GM21723 (cell line): ENCODE measurements at regions not wholly inside any gene's neighbourhood (a gene's known extent, or its start where the extent isn't known, plus 50 kb on each side); places are given as distances from the start of the nearest gene placed in this dataset.
"Not testable (repeated sequence)": the region's sequence is repeated elsewhere in the genome, so short reads cannot be mapped to it uniquely, and the experiment has no call there.

ENCODE experiments used
- ATAC-seq: cut with Tn5 transposase; IDR thresholded peaks from one replicate; pipeline ENCODE4 v1.9.1; 2021; ENCODE audit warnings: mild to moderate bottlenecking, moderate library complexity; ENCODE audit not compliant: unreplicated experiment

DNA sequence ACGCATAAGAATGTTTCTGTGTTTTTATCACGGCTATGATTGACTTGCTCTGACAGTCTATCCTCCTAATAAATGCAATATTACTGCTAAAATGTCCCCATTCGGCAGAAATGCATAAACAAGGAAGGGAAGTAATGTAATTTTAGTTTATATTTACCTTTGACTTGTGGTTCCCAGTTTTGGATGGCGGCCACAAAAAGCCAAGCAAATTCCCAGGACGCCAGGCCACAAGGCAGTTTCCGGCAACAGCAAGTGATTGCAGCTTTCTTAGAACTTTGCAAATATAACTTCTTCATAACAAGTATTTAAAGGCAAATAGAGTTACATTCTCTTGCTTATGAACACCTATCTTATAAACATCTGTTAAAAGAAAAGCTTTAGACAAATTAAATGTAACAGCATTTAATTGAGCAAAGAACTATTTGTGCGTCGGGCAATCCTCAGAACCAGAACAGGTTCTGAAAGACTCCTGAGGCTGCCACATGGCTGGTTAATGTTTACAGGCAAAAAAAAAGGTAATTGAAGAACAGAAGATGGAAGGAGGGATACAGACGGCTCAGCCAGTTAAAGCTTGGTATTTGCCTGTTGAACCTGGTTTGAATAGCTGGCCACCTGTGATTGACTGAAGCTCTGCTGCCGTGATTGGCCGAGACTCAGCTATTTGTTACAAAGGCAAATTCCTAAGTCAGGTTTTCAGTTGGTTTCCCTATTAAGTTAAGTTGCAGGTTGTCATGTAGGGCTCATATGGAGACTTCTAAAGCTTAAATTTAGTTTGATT is 80.8 kb downstream of the C21orf91 start:
- no peak for ATAC-seq

DNA sequence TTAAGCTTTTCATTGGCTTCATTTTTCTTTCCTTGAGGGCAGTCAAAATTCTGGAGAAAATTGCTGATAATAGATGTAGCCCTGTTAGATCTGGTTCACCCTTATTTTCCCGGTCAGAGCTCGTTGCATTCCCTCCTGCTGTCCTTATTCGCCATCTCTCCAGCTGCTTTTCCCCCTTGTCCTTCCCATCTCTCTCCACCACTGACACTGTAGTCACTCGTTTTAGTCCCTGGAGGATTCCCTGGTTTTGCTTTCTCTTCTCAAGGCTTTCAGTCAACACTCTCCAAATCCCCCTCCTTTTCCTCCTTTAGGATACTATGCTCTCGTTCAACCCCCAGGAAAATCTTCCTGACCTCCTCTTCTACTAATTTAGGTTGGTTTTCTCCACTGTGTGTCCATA is 83.1 kb downstream of the C21orf91 start:
- ATAC-seq: no peak

DNA sequence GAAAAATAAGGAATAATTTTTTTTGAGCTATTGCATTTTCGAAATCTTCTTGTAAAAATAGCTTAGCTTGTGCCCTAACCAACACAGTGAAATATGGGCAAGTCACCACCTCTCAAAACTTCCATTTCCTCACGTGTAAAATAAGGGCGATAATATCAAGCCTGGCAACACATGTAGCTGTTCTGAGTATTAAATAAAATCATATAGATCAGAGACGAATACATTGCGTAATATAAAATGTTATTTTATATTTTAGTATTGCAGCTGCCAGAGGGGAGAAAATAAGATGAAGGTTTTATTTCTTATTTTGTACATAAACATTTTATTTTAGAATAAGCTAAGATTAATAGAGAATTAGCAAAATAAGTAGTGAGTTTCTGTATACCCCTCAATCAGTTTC is 85.9 kb downstream of the C21orf91 start:
- no peak for ATAC-seq

DNA sequence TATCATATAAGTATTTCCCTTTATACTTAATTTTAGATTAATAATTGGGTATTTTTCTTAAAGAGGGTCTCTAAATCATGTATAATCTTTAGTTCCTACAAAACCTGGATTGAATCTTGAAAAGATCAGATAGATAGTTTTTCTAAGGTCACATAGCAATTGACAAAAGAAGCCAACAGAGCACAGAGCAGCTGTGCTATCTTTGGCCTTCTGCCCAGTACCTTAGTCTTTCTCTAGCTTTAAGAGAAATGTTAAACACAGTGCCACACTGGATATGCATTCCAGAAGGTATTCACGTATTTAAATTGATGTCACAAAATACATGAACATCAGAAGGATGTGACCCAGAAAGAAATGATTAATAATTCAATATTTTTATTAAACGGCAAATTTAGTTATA is 86.8 kb downstream of the C21orf91 start:
- no peak for ATAC-seq

DNA sequence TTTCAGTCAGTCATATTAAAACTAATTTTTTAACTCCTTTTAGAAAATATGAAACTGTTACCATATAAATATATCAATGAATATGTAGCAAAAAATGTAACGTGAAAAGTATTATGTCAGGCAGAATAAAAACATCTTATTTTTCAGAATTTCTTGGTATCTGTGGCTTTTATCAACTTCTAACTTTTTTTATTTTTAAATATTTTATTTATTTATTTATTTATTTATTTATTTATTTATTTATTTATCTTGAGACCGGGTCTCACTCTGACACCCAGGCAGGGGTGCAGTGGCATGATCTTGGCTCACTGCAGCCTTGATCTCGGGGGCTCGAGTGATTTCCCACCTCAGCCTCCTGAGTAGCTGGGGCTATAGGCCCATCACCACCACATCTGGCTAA is 87.6 kb downstream of the C21orf91 start:
- no peak for ATAC-seq

DNA sequence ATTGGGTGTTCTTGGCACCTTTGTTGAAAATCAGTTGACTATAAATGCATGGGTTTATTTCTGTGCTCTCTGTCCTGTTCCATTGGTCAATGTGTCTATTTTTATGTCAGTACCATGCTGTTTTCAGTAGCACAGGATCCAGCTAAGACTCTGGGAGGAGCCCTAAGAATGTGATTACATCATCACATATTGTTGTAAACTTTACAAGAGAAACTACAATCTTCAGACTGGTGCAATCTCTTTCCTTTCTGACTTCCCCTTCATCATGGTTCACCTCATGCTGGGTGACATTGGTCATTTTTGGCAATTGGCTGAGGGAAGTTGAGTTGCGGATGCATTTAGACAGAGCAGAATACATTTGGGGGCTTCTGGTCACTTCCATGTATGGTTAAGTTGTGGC is 88.4 kb downstream of the C21orf91 start:
- ATAC-seq: no peak

DNA sequence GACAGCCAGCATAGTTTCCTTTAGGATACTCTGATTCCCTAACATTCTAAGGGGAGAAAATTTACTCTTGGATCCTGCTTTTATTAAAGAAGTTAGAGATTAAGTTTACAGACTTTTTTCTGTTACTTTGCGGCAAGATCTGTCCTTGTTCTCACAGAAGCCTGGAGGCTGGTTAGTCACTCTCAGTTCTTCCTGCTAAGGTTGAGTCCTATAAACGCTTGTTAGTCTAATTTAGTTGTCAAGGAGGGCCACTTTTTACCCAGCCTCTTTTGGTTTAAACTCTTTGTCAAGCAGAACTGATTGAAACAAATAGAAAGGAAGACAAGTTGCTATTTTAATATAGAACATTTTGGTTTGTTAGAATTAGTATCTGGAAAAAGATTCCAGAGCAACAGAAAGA is 89.7 kb downstream of the C21orf91 start:
- no peak for ATAC-seq

DNA sequence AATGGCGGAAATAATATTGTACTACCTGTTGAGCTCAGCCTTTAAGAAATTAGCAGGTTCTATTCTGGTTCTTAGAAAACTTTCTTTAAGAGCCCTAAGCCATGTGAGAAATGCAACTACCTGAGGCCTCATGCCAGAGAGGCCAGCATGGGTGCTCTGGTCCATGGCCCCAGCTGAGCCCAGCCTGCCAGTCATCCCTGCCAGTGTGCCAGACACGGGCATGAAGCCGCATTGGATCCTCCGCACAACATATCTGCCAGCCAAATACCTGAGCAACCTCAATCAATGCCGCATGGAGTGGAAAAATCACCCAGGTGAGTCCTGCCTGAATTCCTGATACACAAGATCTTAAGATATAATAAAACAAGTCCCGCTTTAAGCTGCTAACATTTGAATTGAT is 91.8 kb downstream of the C21orf91 start:
- ATAC-seq: no peak

DNA sequence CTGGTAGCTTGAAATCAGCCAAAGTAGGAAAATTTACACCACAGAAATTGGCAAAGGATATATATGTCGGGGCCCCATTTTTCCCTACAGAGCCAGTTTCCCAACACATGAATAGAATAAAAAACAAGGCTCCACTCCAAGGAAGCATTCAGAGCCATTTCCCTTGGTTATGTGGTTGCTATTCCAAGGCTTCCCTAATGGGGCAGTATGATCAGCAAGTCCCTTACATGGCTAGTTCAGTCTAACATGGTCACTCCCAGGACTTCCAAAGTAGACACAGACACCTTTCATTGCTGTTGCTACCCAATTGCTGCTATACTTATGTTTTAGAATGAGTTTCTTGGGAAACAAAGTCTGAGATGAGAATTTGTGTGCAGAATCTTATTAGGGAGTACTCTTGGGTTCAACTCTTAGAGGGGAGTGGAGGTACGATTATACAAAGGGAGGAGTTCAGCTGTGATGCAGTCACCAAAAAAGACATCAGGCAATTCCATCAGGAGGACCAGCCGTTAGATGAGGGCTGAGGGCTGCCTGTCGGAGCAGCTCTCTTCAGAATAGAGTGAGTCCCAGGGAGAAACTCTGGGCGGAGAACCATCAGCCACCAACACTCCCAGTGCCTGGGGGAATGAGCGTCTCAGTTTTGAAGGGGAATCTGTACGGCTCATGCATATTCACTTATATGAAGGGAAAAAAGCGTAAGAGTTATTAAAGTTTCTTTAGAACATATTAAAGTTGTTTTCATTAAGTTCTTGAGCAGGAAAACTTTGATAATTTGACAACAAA is 92.9 kb downstream of the C21orf91 start:
- no peak for ATAC-seq

DNA sequence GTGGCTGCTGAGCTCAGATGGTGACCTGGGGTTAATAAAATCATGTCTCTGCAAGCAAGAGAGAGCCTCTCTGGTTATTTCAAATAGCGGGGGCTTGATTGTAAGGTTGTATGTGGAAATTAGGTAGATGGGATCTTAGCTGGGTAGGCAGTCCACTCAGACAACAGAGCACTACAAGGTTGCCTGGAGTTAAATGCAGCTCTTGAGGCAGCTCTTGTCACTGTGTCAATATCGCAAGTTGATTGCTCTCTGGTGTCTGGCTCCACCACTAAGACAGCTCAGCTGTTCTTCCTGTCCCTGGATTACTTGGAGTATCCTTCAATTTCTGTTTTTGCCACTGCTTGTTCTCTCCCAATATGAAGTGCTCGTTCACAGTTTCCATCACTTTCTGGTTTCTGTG is 93.8 kb downstream of the C21orf91 start:
- no peak for ATAC-seq

DNA sequence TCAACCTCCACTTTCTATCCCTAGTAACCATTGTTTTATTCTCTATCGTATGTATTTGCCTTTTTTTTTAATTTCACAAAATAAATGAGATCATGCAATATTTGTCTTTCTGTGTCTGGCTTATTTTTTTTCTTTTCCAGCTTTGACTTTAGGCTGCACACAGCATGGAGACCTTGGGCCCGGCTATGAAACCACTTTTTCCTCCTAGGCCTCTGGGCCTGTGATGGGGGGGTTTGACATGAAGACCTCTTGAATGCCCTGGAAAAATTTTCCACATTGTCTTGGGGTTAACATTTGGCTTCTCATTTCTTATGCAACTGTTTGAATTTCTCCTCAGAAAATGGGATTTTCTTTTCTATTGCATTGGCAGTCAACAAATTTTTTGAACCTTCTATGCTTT is 100.2 kb upstream of the BTG3 start:
- ATAC-seq: no peak

DNA sequence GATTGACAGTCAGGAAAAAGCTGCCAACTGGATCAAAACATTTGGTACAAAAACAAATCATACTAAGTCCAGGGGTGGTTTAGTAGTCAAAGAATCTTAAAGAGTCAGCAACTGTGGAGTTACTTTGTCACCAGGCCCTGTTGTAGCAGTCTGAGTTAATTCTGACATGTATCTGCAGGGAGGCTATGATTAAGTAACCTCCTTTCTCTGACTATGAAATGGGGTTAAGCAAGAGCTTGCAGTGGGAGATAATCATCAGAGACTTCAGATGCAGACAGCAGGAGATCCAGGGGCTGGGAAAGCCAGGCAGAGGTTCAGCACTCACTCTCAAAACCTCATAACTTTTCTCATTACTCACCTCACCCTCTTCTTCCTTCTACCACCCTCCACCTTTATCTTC is 99.2 kb upstream of the BTG3 start:
- ATAC-seq: no peak

DNA sequence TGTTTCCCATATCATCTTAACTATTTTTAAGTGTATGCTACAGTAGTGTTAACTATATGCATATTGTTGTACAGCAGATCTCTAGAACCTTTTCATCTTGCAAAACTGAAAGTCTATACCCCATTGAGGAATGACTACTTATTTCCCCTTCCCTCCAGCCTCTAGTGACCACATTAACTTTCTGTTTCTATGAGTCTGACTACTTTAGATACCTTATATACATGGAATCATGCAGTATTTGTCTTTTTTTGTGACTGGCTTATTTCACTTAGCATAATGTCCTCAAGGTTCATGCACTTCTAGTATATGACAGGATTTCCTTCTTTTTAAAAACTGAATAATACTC is 96.5 kb upstream of the BTG3 start:
- ATAC-seq: peak; percentile 100

DNA sequence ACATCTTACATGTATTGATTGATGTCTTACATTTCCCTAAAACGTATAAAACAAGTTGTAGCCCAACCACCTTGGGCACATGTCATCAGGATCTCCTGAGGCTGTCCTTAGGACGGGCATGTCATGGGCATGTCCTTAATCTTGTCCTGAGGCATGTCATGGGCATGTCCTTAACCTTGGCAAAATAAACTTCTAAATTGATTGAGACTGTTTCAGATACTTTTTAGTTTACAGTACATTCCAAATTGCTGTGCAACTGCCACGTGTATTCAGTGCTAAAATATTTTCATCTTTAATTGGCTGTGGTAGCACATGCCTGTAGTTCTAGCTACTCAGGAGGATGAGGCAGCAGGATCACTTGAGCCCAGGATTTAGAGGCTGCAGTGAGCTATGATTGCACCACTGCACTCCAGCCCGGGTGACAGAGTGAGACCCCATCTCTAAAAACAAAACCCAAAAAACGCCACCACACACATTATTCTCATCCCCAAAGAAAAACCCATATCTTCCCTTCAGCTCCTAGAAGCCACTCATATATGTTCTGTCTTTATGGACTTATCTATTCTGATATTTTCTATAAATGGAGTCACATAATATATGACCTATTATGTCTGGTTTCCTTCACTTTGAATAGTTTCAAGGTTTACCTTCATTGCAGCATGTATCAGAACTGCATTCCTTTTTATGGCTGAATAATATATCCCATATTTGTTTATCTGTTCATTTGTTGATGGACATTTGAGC is 96.0 kb upstream of the BTG3 start:
- ATAC-seq: peak; percentile 38

DNA sequence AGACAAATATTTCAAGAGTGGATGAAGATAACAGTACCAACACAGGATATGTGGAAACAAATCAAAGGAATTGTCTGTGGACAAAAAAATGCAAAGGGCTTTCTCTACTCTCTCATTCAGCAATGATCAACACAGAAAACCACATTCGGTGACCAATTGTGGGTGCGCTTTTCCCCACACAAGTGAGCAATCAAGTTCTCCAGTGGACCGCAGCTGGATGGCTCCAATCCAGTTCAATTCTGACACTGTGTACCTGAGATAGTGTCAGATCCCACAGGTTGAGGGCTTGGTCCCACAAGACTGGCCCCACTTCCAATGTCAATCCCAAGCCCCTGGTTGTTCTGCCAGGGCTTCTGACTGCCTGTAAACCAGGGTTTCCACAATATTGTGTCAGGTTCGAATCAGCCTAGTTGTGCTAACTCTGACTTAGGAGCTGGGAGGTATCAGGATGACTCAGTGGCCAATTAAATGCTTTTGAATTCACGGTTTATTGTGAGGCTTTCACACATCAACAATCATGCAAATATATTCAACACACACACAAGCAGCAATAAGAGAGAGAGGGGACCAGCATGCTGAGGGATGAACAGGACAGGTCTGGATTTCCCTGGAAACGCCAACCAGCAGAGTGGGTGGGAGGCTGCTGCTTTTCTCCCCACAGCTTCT is 87.0 kb upstream of the BTG3 start:
- ATAC-seq: no peak

DNA sequence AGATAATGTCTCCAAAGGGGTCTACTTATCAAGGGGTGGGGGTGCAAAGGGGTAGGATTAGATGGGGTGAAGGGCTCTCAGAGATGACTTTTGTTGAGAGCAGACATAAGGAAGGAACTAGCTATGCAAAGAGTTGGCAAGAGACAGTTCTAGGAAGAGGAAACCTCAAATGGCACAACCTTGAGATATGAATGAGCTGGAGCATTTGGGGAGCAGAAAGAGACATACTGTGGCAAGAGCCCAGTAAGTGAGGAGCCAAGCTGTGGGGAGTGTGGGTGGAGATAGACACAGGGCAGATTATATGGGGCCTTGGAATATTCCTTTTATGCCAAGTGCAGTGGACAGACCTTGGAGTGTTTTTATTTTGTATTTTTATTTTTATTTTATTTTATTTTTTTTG is 84.8 kb upstream of the BTG3 start:
- ATAC-seq: no peak

DNA sequence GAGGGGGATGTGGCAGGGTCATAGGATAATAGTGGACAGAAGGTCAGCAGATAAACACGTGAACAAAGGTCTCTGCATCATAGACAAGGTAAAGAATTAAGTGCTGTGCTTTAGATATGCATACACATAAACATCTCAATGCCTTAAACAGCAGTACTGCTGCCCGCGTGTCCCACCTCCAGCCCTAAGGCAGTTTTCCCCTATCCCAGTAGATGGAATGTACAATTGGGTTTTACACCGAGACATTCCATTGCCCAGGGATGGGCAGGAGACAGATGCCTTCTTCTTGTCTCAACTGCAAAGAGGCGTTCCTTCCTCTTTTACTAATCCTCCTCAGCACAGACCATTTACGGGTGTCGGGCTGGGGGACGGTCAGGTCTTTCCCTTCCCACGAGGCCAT is 81.7 kb upstream of the BTG3 start:
- ATAC-seq: not testable (repeated sequence)

DNA sequence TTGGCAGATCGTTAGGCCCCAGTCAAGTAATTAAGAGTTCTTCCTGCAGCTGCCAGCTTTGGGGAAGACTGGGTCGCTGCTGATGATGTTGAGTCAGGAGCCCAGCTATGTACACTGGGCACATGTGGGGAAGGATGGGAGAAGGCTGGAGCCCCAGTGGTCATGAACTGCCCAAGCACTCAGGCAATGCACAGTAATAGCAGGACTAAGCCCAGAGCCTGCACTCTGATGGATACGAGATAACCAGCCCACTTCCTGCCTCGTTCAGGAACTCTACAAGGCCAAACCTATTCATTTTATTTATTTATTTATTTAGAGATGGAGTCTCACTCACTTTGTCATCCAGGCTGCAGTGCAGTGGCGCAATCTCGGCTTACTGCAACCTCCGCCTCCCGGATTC is 81.1 kb upstream of the BTG3 start:
- no peak for ATAC-seq

DNA sequence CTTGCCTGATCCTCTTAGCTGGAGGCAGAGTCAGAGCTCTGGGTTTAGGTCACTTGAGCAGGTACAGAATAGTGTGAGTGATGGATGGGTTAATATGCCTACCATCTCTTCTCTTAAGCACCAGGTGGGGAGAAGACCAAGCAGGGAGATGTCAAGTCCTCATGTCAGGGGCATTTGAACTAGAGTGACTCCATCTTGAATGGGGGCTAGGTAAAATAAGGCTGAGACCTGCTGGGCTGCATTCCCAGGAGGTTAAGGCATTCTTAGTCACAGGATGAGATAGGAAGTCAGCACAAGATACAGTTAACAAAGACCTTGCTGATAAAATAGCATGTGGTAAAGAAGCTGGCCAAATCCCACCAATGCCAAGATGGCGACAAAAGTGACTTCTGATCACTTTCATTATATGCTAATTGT is 77.4 kb upstream of the BTG3 start:
- ATAC-seq: no peak

DNA sequence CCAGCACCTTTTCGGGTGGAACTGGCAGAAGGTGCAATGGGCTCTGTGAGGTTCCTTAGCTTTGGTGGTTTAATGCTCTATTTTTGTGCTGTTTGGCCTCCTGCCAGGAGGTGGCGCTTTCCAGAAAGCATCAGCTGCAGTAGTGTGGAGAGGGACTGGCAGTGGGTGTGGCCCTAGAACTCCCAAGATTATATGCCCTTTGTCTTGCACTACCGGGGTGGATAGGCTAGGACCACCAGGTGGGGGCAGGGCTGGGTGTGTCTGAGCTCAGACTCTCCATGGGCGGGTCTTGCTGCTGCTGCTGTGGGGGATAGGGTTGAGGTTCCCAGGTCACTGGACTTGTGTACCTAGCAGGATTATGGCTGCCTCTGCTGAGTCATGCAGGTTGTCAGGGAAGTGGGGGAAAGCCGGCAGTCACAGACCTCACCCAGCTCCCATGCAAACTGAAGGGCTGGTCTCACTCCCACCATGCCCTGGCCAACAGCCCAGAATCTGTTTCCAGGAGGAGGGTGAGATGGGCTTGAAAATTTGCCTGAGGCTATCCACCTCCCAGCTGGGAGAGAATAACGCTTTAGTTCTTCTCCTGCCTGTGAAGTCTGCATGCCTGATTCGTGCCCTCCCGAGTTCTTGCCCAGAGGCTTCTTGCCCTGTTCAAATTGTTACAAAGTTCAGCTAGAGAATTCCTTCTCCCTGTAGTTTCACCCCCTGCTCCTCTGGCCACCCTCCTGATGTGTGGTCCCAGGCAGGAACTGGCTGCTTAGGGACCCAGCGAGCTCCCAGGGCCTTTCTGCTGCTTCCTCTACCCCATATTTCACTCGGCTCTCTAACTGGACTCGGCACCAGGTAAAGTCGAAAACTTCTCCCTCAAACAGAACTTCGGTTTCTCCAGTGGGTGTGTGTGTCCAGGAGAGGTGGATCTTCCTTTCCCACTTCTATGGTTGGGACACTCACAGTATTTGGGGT is 76.5 kb upstream of the BTG3 start:
- ATAC-seq: no peak
